ENCODE measurements at regions not wholly inside any gene's neighbourhood (a gene's known extent, or its start where the extent isn't known, plus 50 kb on each side); places are given as distances from the start of the nearest gene placed in this dataset.

GRCh38 chr2:16208241-16208797, 268.0 kb downstream of the MYCN start:
- Histone ChIP-seq H3K9me3 (ENCODE audit: control insufficient read depth, insufficient read depth, low read length) (peaks cover 35% of the 10 kb centered on the region), H3K23ac (ENCODE audit: low read depth, low read length) (no peak overlapping the region), H3K4me2 (ENCODE audit: low read depth, low read length) (no peak overlapping the region), H2BK5ac (ENCODE audit: low read depth, low read length, poor library complexity, severe bottlenecking) (no peak overlapping the region), H3K4me1 (ENCODE audit: control insufficient read depth, insufficient read depth, low read length) (no peaks in the 10 kb centered on the region), H4K8ac (ENCODE audit: low read depth in 2 of 2, low read length in 2 of 2) (no peak overlapping the region), H2AK5ac (ENCODE audit: low read depth, low read length) (no peak overlapping the region), H4K91ac (ENCODE audit: insufficient read depth, low read depth, low read length) (no peak overlapping the region), H4K5ac (ENCODE audit: low read depth, low read length) (no peak overlapping the region), H3K27ac (ENCODE audit: insufficient read depth, low read length) (no peak overlapping the region), H3K36me3 (ENCODE audit: control insufficient read depth, insufficient read depth, low read length) (no peaks in the 10 kb centered on the region), H3K9me1 (ENCODE audit: insufficient read depth, low read length) (no peaks in the 10 kb centered on the region), H3K27me3 (ENCODE audit: control insufficient read depth, insufficient read depth, low read length) (no peaks in the 10 kb centered on the region), H3K9ac (ENCODE audit: low read depth, low read length) (no peak overlapping the region), H3K79me1 (ENCODE audit: low read depth in 1 of 2, low read length in 2 of 2) (no peaks in the 10 kb centered on the region), H4K20me1 (ENCODE audit: insufficient read depth, low read length) (no peaks in the 10 kb centered on the region), H2AFZ (replicated peaks; ENCODE audit: low read length, poor library complexity) (no peak overlapping the region), H2AK9ac (replicated peaks; ENCODE audit: low read depth, low read length, poor library complexity) (no peak overlapping the region), H3K4ac (ENCODE audit: low read depth, low read length) (no peak overlapping the region), H3K4me3 (ENCODE audit: insufficient read depth, low read depth, low read length) (no peak overlapping the region), H3K14ac (replicated peaks; ENCODE audit: low read depth, low read length) (no peak overlapping the region), H3K56ac (ENCODE audit: extremely low read depth, insufficient read depth, low read length) (no peak overlapping the region), H2BK20ac (ENCODE audit: low read depth, low read length) (no peak overlapping the region), H2BK15ac (ENCODE audit: low read depth, low read length) (no peak overlapping the region), H2BK120ac (ENCODE audit: low read depth, low read length) (no peak overlapping the region), H3K18ac (ENCODE audit: low read depth, low read length) (no peak overlapping the region)
- DNase-seq (no peak), ATAC-seq (ENCODE audit: low read depth) (no peak)
- ChIA-PET CTCF (no interaction called here), POLR2A (ENCODE audit: unreplicated experiment) (no interaction called here)
- BruUV-seq (replicated peaks) = no TSS peak
- TF ChIP-seq RFX5 (IDR thresholded peaks at IDR 0.05; ENCODE audit: low read depth, low read length) (no peak), SMC3 (IDR thresholded peaks at IDR 0.05; ENCODE audit: low read depth, low read length) (no peak), CHD1 (IDR thresholded peaks at IDR 0.05; ENCODE audit: low read depth, low read length) (no peak), ELK1 (IDR thresholded peaks at IDR 0.05; ENCODE audit: borderline replicate concordance, low read depth, low read length) (no peak), BHLHE40 (IDR thresholded peaks at IDR 0.05; ENCODE audit: low read depth, low read length) (no peak), FOS (IDR thresholded peaks at IDR 0.05; ENCODE audit: low read depth, low read length) (no peak), MXI1 (IDR thresholded peaks at IDR 0.05; ENCODE audit: borderline replicate concordance, low read depth, low read length) (no peak), RAD21 (IDR thresholded peaks at IDR 0.05; ENCODE audit: low read length) (no peak), CEBPB (IDR thresholded peaks at IDR 0.05; ENCODE audit: low read depth, low read length) (no peak), USF2 (IDR thresholded peaks at IDR 0.05; ENCODE audit: low read depth, low read length) (no peak), MAZ (IDR thresholded peaks at IDR 0.05; ENCODE audit: borderline replicate concordance, low read depth, low read length) (no peak), MAFK (IDR thresholded peaks at IDR 0.05; ENCODE audit: low read depth, low read length) (no peak), POLR2A (IDR thresholded peaks at IDR 0.05; ENCODE audit: low read depth, low read length) (no peak), RCOR1 (IDR thresholded peaks at IDR 0.05; ENCODE audit: insufficient replicate concordance, low read length) (no peak), CTCF (conservative IDR thresholded peaks at IDR 0.05; ENCODE audit: low read depth, low read length) (no peak), NFE2L2 (IDR thresholded peaks at IDR 0.05; ENCODE audit: low read depth, low read length) (no peak)
- in situ Hi-C loops (cut with MboI; ENCODE audit: low sequenced_read_pairs) (no loop called here), dilution Hi-C loops (cut with HindIII; ENCODE audit: low sequenced_read_pairs, unreplicated experiment) (no loop called here), intact Hi-C loops (cut with micrococcal nuclease) (no loop called here)
- 26% methylated on average over 3 of the region's 6 CpGs; no CpG with 5 or more reads in 1 of the 2 experiments for WGBS, 2 experiments (ENCODE audit: extremely low coverage in 2 of 2, insufficient read length in 1 of 2)

Data from IMR-90 (cell line).